VCaP (cell line): ENCODE measurements at regions not wholly inside any gene's neighbourhood (a gene's known extent, or its start where the extent isn't known, plus 50 kb on each side); places are given as distances from the start of the nearest gene placed in this dataset.
"Not testable (repeated sequence)": the region's sequence is repeated elsewhere in the genome, so short reads cannot be mapped to it uniquely, and the experiment has no call there.

Experiments
- H3K27ac ChIP-seq: fragments of 450-650 bp; 2 replicates; pipeline ENCODE4 v1.5.1; 2017
- CTCF ChIP-seq: fragments of 450-650 bp; conservative IDR thresholded peaks from 2 replicates; pipeline ENCODE4 v1.5.1; 2017; ENCODE audit warnings: mild to moderate bottlenecking, moderate library complexity

- H3K27ac ChIP-seq, result no peak overlapping the region
- TF ChIP-seq CTCF, result no peak
Observed at GRCh38 chr2:150255528-150255927, 231.9 kb downstream of the RND3 start.

DNA sequence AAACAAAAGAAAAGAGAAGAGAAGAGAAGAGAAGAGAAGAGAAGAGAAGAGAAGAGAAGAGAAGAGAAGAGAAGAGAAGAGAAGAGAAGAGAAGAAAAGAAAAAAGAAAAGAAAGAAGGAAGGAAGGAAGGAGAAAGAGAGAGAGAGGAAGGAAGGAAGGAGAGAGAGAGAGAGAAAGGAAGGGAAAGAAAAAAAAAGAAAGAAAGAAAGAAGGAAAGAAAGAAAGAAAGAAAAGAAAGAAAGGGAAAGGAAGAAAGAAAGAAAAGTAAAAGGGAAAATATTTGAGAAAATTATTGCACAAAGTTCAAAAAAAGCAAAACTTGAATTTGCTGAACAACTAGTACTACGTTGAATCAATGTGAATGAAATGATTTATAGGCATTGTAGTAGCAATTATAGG lies 237.7 kb downstream of the RND3 start:
- not testable (repeated sequence) for H3K27ac ChIP-seq

DNA sequence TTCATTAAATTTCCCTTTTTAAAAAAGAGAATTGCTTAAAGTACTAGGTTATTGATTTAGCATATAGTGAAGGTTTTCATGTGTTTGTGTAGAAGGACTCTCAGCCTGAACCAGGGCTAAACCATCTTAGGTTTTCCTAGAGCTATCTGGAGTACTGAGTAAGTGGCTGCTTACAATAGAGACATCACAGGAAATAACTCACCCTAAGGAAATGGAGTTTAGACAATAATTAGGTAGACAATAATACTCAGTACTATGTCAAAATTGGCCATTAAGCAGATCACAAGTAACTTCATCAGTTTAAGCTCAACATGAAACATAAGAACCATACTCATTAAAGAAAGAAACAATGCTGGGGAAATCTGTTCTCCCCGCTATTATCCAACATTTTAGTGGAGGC lies 240.0 kb downstream of the RND3 start:
- TF ChIP-seq CTCF, result no peak
- no peak overlapping the region for H3K27ac ChIP-seq

DNA sequence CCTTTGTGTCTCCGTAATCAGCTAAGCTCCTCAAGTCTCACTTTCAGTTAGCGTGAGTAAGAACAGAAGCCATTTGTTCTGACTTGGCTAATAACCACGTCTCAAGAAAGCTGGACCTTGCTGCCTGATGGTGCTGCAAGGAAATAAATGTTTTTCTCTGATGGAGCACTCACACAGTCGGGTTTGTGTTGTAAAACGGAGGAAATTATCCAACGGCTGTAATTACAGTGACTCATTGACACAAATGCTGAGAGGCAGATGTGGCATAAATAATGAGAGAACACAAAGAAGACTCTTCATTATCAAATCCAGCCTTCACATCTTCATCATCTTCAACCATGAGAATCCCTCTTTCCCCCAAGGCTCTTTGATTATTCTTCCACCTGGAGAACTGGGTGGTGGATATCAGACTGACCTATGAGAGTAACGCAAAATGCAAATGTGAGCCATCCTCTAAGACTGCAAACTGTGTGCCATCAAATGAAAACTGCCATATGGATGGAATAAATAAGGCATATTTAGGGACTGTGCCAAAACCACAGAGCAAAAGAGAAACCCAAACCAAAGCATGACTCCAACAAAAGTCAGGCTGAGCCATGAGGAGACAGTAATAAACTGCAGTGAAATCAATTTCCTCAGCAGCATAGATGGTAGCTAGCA lies 252.6 kb downstream of the RND3 start:
- no peak overlapping the region for H3K27ac ChIP-seq
- TF ChIP-seq CTCF, result no peak

DNA sequence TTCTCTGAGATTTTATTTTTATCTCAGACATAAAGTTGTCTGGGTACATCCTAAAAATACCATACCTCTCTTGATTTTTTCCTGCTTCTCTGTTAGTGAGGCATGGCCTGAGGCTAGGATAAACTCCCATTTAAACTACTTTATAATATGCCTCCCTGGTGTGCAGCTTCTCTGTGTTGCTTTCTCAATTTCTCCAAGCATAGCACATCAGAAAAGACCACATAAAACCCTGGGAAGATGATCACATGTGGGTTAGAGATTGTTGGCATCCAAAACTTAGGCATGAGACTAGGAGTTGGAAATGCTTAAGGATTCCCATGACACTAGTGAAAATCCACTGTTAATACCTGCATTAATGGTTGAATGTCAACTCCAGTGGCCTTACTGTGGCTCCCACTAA lies 254.6 kb downstream of the RND3 start:
- no peak for TF ChIP-seq CTCF
- H3K27ac ChIP-seq, result no peak overlapping the region

GRCh38 chr2:150232321-150232720 lies 255.1 kb downstream of the RND3 start:
- H3K27ac ChIP-seq, result no peak overlapping the region
- no peak for TF ChIP-seq CTCF

DNA sequence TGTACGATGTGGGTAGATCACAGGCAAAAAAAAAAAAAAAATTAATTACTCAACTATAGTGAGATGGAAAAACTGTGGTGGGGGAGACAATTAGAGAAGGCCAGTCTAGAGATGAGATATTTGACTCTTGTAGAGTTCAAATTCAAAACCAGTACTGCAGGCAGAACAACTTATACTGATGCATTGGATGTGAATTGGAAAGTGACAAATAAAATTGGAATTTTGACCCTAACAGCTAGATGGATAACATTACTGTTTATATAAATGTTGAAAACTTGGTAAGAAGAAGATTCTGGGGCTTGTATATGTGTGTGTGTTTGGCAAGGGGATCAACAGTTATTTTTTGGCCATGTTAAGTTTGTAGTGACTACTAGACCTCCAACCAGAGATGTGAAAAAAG lies 256.9 kb downstream of the RND3 start:
- H3K27ac ChIP-seq, result no peak overlapping the region
- TF ChIP-seq CTCF, result no peak

- no peak overlapping the region for H3K27ac ChIP-seq
- TF ChIP-seq CTCF, result no peak
Observed at GRCh38 chr2:150230004-150230403, 257.5 kb downstream of the RND3 start.
